ENCODE measurements at regions not wholly inside any gene's neighbourhood (a gene's known extent, or its start where the extent isn't known, plus 50 kb on each side); places are given as distances from the start of the nearest gene placed in this dataset.
"Not testable (repeated sequence)": the region's sequence is repeated elsewhere in the genome, so short reads cannot be mapped to it uniquely, and the experiment has no call there.

GRCh38 chr6:149246691-149247384 lies 70.7 kb upstream of the TAB2 start:
- DNase-seq, result no peak

GRCh38 chr6:149247385-149247763 lies 70.1 kb upstream of the TAB2 start:
- DNase-seq, result no peak

- DNase-seq, result not testable (repeated sequence)
These were observed 69.2 kb upstream of the TAB2 start for GRCh38 chr6:149248263-149248662.

GRCh38 chr6:149248693-149249369 lies 68.7 kb upstream of the TAB2 start:
- DNase-seq, result no peak

GRCh38 chr6:149249370-149250357 lies 67.8 kb upstream of the TAB2 start:
- DNase-seq, result no peak

- no peak for DNase-seq
These were observed 66.6 kb upstream of the TAB2 start for GRCh38 chr6:149250951-149251350.

GRCh38 chr6:149252622-149253021 lies 64.9 kb upstream of the TAB2 start:
- no peak for DNase-seq

- DNase-seq, result no peak
These were observed 63.3 kb upstream of the TAB2 start for GRCh38 chr6:149254253-149254652.

GRCh38 chr6:149259753-149260152 lies 57.8 kb upstream of the TAB2 start:
- DNase-seq, result no peak

GRCh38 chr6:149260214-149260874 lies 57.2 kb upstream of the TAB2 start:
- DNase-seq, result no peak

- DNase-seq, result peak; percentile 54
These were observed 56.0 kb upstream of the TAB2 start for GRCh38 chr6:149261364-149262040.

- DNase-seq, result no peak
These were observed 54.2 kb upstream of the TAB2 start for GRCh38 chr6:149263321-149263720.

GRCh38 chr6:149264629-149265028 lies 52.9 kb upstream of the TAB2 start:
- DNase-seq, result no peak

- no peak for DNase-seq
These were observed 51.6 kb upstream of the TAB2 start for GRCh38 chr6:149265945-149266344.

- DNase-seq, result no peak
These were observed 50.9 kb upstream of the TAB2 start for GRCh38 chr6:149266659-149267058.

- no peak for DNase-seq
These were observed 50.4 kb upstream of the TAB2 start for GRCh38 chr6:149267072-149267471.

- DNase-seq, result no peak
These were observed 49.9 kb upstream of the TAB2 start for GRCh38 chr6:149267513-149268043.
